PC-9 (cell line): ENCODE measurements at regions not wholly inside any gene's neighbourhood (a gene's known extent, or its start where the extent isn't known, plus 50 kb on each side); places are given as distances from the start of the nearest gene placed in this dataset.

Source experiments
- CTCF ChIP-seq: fragments of 200-600 bp; sonication (generic); conservative IDR thresholded peaks from 2 replicates; pipeline ENCODE4 v1.6.1; 2017; ENCODE audit warnings: mixed run types, antibody characterized with exemption, mild to moderate bottlenecking, moderate library complexity
- EZH2 ChIP-seq: fragments of 200-600 bp; sonication (generic); IDR thresholded peaks from 2 replicates; pipeline ENCODE4 v1.8.0; 2017; ENCODE audit warnings: antibody characterized with exemption, low read depth

GRCh38 chr18:45156946-45157345, 458.3 kb upstream of the SLC14A2 start:
- TF ChIP-seq EZH2, result no peak
- TF ChIP-seq CTCF, result no peak
